Mesenchymal stem cell (in vitro differentiated cells and primary cell): ENCODE measurements at regions not wholly inside any gene's neighbourhood (a gene's known extent, or its start where the extent isn't known, plus 50 kb on each side); places are given as distances from the start of the nearest gene placed in this dataset.
A peak's percentile ranks its signal among the peaks of the same experiment; 100 is the strongest.
"Not testable (repeated sequence)": the region's sequence is repeated elsewhere in the genome, so short reads cannot be mapped to it uniquely, and the experiment has no call there.

Experiments used
- DNase-seq: peaks from one replicate; pipeline ENCODE4 v3.0.0-alpha.2; 2013
- H2AFZ ChIP-seq: one replicate; pipeline ENCODE4 v1.6.1; 2013; ENCODE audit warnings: low read depth, mild to moderate bottlenecking, control low read depth, inconsistent platforms, low read length, moderate library complexity
- H2AK5ac ChIP-seq: 2 replicates; pipeline ENCODE4 v1.6.1; 2013; ENCODE audit warnings: low read length, moderate library complexity, mild to moderate bottlenecking, inconsistent platforms; ENCODE audit not compliant: severe bottlenecking
- H2BK120ac ChIP-seq: one replicate; pipeline ENCODE4 v1.6.1; 2013; ENCODE audit warnings: low read depth, mild to moderate bottlenecking, inconsistent platforms, low read length, moderate library complexity
- H2BK12ac ChIP-seq, 2 experiments: one replicate each; pipeline ENCODE4 v1.6.1; 2013; ENCODE audit warnings: inconsistent platforms in 2 of 2, low read length in 2 of 2, mild to moderate bottlenecking in 2 of 2, moderate library complexity in 2 of 2, control low read depth in 1 of 2
- H2BK15ac ChIP-seq: one replicate; pipeline ENCODE4 v1.6.1; 2013; ENCODE audit warnings: mild to moderate bottlenecking, low read depth, inconsistent platforms; ENCODE audit not compliant: poor library complexity, severe bottlenecking
- H2BK5ac ChIP-seq: 2 replicates; pipeline ENCODE4 v1.6.1; 2013; ENCODE audit warnings: low read depth, mild to moderate bottlenecking, low read length, control low read depth, inconsistent platforms; ENCODE audit not compliant: poor library complexity, severe bottlenecking
- H3K14ac ChIP-seq, 2 experiments: one replicate each; pipeline ENCODE4 v1.6.1; 2013; ENCODE audit warnings: inconsistent platforms in 2 of 2, low read length in 2 of 2, control low read depth in 1 of 2, mild to moderate bottlenecking in 1 of 2, moderate library complexity in 1 of 2
- H3K18ac ChIP-seq, 2 experiments: one replicate each; pipeline ENCODE4 v1.6.1; 2013; ENCODE audit warnings: inconsistent platforms in 2 of 2, low read length in 2 of 2, control low read depth in 1 of 2, low read depth in 1 of 2, mild to moderate bottlenecking in 1 of 2
- H3K23ac ChIP-seq, 2 experiments: one replicate each; pipeline ENCODE4 v1.6.1; 2013; ENCODE audit warnings: inconsistent platforms in 2 of 2, low read length in 2 of 2, mild to moderate bottlenecking in 2 of 2, moderate library complexity in 2 of 2, control low read depth in 1 of 2
- H3K27ac ChIP-seq: 2 replicates; pipeline ENCODE4 v1.5.1; 2013; ENCODE audit warnings: mild to moderate bottlenecking, moderate library complexity, low read length, control low read depth, inconsistent platforms; ENCODE audit not compliant: poor library complexity, severe bottlenecking
- H3K27me3 ChIP-seq, 2 experiments: 2 replicates each; pipeline versions ENCODE4 v1.6.1 to v1.7.0; 2013; ENCODE audit warnings: low read length in 2 of 2, mild to moderate bottlenecking in 2 of 2, moderate library complexity in 2 of 2, control low read depth in 1 of 2, inconsistent platforms in 1 of 2; ENCODE audit not compliant: control insufficient read depth in 1 of 2, insufficient read depth in 1 of 2
- H3K36me3 ChIP-seq, 2 experiments: 2 replicates each; pipeline versions ENCODE4 v1.6.1 to v1.7.0; 2013; ENCODE audit warnings: low read length in 2 of 2, control low read depth in 1 of 2, inconsistent platforms in 1 of 2, low read depth in 1 of 2, mild to moderate bottlenecking in 1 of 2; ENCODE audit not compliant: insufficient read depth in 2 of 2, control insufficient read depth in 1 of 2
- H3K4ac ChIP-seq, 2 experiments: one replicate each; pipeline ENCODE4 v1.6.1; 2013; ENCODE audit warnings: inconsistent platforms in 2 of 2, low read length in 2 of 2, mild to moderate bottlenecking in 2 of 2, moderate library complexity in 2 of 2, control low read depth in 1 of 2, low read depth in 1 of 2
- H3K4me1 ChIP-seq: 2 replicates; pipeline ENCODE4 v1.6.1; 2013; ENCODE audit warnings: low read depth, low read length, control low read depth; ENCODE audit not compliant: control insufficient read depth, insufficient read depth
- H3K4me2 ChIP-seq: 2 replicates; pipeline ENCODE4 v1.6.1; 2013; ENCODE audit warnings: low read length, mild to moderate bottlenecking, inconsistent platforms; ENCODE audit not compliant: poor library complexity, severe bottlenecking
- H3K4me3 ChIP-seq, 2 experiments: 2 replicates each; pipeline versions ENCODE4 v1.5.1 to v1.7.0; 2013; ENCODE audit warnings: low read length in 2 of 2, mild to moderate bottlenecking in 2 of 2, control low read depth in 1 of 2, low read depth in 1 of 2; ENCODE audit not compliant: insufficient read depth in 1 of 2
- H3K79me1 ChIP-seq: replicated peaks from 2 replicates; pipeline ENCODE4 v1.6.1; 2013; ENCODE audit warnings: mild to moderate bottlenecking, control low read depth, low read length, inconsistent platforms; ENCODE audit not compliant: poor library complexity, severe bottlenecking
- H3K9ac ChIP-seq: 2 replicates; pipeline ENCODE4 v1.7.0; 2013; ENCODE audit warnings: mild to moderate bottlenecking, low read length, moderate library complexity
- H3K9me3 ChIP-seq: 2 replicates; pipeline ENCODE4 v1.7.0; 2013; ENCODE audit warnings: mild to moderate bottlenecking, low read length; ENCODE audit not compliant: control insufficient read depth
- H4K8ac ChIP-seq: one replicate; pipeline ENCODE4 v1.6.1; 2013; ENCODE audit warnings: inconsistent platforms, mild to moderate bottlenecking, low read length, moderate library complexity
- H4K91ac ChIP-seq: one replicate; pipeline ENCODE4 v1.6.1; 2013; ENCODE audit warnings: mild to moderate bottlenecking, low read length, inconsistent platforms
- WGBS: methylation state at CpG from one replicate; pipeline ENCODE4 v1.1.7; 2013; ENCODE audit warnings: mixed read lengths; 5-methylcytosine and 5-hydroxymethylcytosine counted together

DNA sequence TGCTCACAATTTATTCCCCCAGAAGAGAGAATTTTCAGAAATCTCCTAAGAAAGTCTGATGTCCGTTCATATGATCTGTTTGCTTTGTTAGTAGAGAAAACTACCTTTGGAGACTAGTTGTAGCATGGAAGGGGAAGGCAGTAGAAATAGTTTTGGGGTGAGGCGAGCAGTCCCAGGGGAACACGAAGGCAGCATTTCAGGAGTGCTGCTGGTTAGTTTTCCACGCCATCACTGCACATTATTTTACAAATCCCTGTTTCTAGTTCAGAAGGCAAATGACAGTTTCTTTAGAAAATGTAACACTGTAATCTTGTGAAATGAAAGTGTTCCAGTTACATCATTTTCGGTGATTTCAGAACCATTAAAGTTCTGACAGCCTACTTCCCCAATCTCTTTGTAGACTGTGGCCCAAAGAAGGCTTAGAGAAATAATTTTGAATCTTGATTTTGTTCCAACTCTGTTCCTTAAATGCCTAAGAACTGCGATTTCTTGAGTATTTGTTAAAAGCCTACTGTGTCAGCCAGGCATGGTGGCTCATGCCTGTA lies 123.8 kb downstream of the LAT start:
- H3K9me3 ChIP-seq, H2AK5ac ChIP-seq, H3K36me3 ChIP-seq, H2BK5ac ChIP-seq, H2BK12ac ChIP-seq, H3K23ac ChIP-seq, H3K79me1 ChIP-seq, H4K91ac ChIP-seq, H2BK15ac ChIP-seq, H3K4me1 ChIP-seq, H3K14ac ChIP-seq, H2BK120ac ChIP-seq, H3K4me3 ChIP-seq, H3K4me2 ChIP-seq, H3K4ac ChIP-seq, H4K8ac ChIP-seq, H2AFZ ChIP-seq, DNase-seq, H3K18ac ChIP-seq, H3K27ac ChIP-seq: not testable (repeated sequence)
- peaks cover 0 to 21% of the 10 kb centered on the region in 2 experiments for H3K27me3 ChIP-seq
- H3K9ac ChIP-seq, result peak overlapping the region; percentile 65
- no CpG with 5 or more reads among the region's 6 CpGs for WGBS

DNA sequence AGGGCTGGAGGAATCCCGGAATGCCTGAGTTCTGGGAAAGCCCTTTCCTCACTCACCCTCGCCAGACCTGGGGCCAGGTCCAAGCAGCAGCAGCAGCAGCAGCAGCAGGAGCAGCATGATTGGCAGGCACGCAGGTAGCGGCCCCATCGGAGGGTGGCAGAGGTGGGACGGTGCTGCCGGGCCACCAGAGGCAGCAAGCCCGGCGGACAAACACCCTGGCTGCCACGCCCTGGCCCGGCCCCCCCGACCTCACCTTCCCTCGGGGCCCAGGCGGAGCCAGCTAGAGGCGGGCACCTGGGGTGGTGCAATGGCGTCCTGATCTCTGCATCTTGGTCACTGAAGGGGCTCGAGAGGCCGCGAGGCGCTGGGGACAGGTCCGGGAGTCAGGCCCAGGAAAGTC lies 122.4 kb downstream of the LAT start:
- Histone ChIP-seq H3K14ac (peak overlapping the region in 1 of 2 experiments; percentile 71), H3K79me1 (no peaks in the 10 kb centered on the region), H3K36me3 (peaks cover 0 to 3% of the 10 kb centered on the region in 2 experiments), H3K23ac (peak overlapping the region in 1 of 2 experiments; percentile 89), H2BK12ac (peak overlapping the region in 1 of 2 experiments; percentile 71), H2AK5ac (no peak overlapping the region), H4K8ac (no peak overlapping the region), H3K4ac (no peak overlapping the region), H3K4me3 (no peak overlapping the region), H3K4me1 (peaks cover 4% of the 10 kb centered on the region), H3K4me2 (no peak overlapping the region), H3K18ac (peak overlapping the region in 1 of 2 experiments; percentile 76), H2AFZ (no peak overlapping the region), H3K27me3 (peaks cover 0 to 21% of the 10 kb centered on the region in 2 experiments), H3K27ac (no peak overlapping the region), H2BK120ac (no peak overlapping the region), H3K9ac (no peak overlapping the region), H4K91ac (no peak overlapping the region), H2BK15ac (peak overlapping the region; percentile 33), H3K9me3 (no peaks in the 10 kb centered on the region), H2BK5ac (no peak overlapping the region)
- 8% methylated on average over 19 of the region's 21 CpGs for WGBS
- DNase-seq, result no peak

DNA sequence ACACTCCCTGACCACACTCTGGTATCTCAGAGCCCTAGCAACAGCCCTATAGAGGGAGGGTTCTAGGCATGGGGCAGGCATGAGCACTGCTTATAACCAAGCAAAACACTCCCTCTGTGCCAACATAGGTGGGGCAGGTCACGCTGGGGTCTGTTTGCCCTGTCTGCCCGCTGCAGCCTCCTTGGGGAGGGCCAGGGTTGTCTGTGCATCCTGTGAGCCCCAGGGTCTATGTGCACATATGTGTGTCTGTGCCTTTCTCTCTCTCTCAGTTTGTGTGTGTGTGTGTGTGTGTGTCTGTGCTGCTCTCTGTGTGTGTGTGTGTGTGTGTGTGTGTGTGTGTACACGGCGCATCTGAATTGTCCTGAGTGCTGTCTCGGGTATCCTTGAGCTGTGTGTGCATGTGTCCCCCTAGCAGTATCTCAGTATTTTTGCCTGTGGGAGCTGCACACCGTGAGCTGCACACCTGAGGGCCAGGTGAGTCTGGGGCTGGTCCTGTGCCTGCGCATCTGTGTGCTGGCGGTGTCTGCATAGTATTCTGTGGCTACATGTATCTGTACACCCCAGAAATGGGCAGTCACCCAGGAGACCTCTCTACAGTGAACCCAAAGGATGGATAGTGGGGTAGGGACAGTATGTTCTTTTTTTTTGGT lies 121.5 kb downstream of the LAT start:
- not testable (repeated sequence) for H2BK15ac ChIP-seq, H2AFZ ChIP-seq, H2BK5ac ChIP-seq, H3K36me3 ChIP-seq, H3K23ac ChIP-seq, H3K9ac ChIP-seq, H2BK12ac ChIP-seq, H3K4me1 ChIP-seq, H3K4ac ChIP-seq, H4K8ac ChIP-seq, H4K91ac ChIP-seq, H3K14ac ChIP-seq, H3K4me3 ChIP-seq, DNase-seq, H3K9me3 ChIP-seq, H2BK120ac ChIP-seq, H3K27ac ChIP-seq, H2AK5ac ChIP-seq, H3K79me1 ChIP-seq, H3K4me2 ChIP-seq, H3K18ac ChIP-seq
- WGBS, result 81% methylated on average over 3 of the region's 8 CpGs
- H3K27me3 ChIP-seq, result peaks cover 0 to 19% of the 10 kb centered on the region in 2 experiments

DNA sequence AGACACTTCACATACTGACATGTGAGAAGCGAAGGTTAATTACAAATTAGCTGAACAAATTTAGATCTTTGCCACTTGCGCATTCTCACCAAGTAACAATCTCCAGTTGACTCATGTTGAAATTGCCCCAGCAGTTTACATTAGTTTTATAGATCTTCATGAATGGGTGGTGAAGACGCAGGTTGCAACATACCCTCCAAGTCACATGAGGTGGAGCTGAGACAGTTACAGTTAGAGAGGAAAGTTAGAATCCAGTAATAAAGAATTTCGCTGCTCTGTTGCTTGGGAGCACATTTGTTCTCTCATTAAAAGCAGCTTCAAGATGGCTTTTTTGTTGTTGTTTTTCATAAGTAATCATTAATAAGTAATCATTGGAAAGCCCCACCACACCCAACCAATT lies 119.7 kb downstream of the LAT start:
- H3K4me3 ChIP-seq, result not testable (repeated sequence)
- 53% methylated on average over 1 of the region's 4 CpGs for WGBS

More for the DNA sequence above, 119.7 kb downstream of the LAT start:
- not testable (repeated sequence) for H3K36me3 ChIP-seq, H3K4ac ChIP-seq, H2BK120ac ChIP-seq, H2AK5ac ChIP-seq, H2BK12ac ChIP-seq, H2BK15ac ChIP-seq, H3K4me2 ChIP-seq, H4K91ac ChIP-seq, H3K27ac ChIP-seq, H2AFZ ChIP-seq, H3K9me3 ChIP-seq, H3K18ac ChIP-seq, H3K4me1 ChIP-seq, H2BK5ac ChIP-seq, H3K79me1 ChIP-seq, H4K8ac ChIP-seq, H3K23ac ChIP-seq, H3K9ac ChIP-seq, H3K14ac ChIP-seq
- DNase-seq, result peak; percentile 62
- peaks cover 0 to 15% of the 10 kb centered on the region in 2 experiments for H3K27me3 ChIP-seq
